HG03469 (cell line): ENCODE measurements at regions not wholly inside any gene's neighbourhood (a gene's known extent, or its start where the extent isn't known, plus 50 kb on each side); places are given as distances from the start of the nearest gene placed in this dataset.

ENCODE experiments used
- ATAC-seq: cut with Tn5 transposase; IDR thresholded peaks from one replicate; pipeline ENCODE4 v1.9.1; 2021; ENCODE audit warnings: mild to moderate bottlenecking, moderate library complexity, moderate number of reproducible peaks; ENCODE audit not compliant: unreplicated experiment

DNA sequence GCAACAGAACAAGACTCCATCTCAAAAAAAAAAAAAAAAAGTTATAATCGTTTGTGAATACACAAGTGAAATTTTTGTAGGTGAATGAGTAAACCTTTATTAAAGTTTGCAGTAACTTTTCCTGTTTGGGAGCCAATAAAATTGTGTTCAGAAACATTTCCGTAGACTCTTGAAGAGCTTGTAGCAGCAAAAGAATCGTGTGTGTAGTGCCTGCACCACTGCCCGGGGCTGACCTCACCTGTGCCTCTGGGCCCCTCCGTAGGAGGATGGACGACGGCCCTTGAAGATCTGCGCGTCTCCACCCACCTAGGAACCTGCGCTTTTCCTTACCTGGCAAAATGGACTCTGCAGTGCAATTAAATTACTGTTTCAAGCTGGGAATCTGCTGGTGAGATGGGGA is 366.0 kb downstream of the THBS2 start:
- no peak for ATAC-seq

GRCh38 chr6:168886964-168887363 is 366.7 kb downstream of the THBS2 start:
- no peak for ATAC-seq

DNA sequence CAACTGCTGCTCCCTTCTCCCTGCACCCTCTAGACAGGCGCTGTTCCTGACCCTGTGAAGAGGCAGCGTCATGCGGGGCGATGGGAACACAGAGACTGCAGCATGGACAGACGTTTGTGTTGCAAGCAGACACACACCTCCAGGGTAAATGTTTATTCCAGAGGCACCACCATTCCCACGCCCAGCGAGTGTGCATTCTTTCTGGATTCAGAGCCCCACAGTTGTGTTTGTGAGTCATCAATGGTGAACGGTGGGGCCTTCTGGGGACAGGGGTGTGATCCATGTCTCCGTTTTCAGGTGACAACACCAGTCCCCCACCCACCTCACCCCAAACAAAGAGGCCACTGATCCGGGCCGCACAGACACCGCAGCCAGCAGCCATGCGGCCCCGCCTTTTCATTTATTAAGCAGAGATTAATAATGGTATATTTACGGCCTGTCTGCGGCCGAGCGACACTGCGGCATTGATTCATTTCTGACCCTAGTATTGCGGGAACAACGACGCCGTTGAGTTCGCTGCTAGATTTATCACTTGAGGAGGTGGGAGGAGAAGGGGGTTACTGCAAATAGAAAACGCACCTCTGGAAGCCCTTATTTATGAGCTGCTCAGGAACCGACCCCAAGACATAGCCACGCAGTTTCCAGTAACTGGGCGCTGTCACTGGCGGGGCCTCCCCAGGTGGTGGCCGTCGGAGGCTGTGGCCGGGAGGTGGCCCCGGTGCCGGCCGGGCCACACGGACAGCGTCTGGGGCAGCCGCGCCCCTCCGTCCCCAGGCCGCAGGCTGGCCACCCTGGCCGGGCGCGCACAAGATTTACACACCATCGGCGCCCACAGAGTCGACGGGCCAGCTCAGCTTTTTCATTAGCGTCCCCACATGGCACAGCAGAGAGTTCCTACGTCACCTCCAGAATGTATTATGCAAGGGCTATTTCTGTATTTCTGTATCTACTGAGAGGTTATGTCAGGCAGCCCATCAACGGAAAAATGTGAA is 367.6 kb downstream of the THBS2 start:
- ATAC-seq, result no peak

DNA sequence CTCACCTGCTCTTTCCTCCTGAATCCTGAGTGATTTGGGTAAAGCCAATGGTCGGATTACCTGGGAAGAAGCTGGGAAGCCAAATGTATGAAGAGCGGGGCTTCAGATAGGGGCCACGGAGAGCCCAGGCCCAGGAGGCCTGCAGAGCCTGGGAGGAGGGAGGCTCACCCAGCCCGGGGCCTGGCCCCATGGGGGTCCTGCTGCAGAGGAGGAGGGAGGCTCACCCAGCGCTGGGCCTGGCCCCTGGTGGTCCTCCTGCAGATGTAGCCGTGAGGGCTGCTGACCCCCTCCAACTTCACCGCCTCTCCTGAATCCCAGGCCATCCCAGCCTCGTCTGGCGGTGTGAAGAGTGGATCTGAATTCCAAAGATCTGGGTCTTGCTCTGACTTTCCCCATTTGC is 368.4 kb downstream of the THBS2 start:
- no peak for ATAC-seq

- ATAC-seq, result no peak
Observed at GRCh38 chr6:168884646-168885086, 369.0 kb downstream of the THBS2 start.

- no peak for ATAC-seq
Observed at GRCh38 chr6:168884050-168884645, 369.5 kb downstream of the THBS2 start.

DNA sequence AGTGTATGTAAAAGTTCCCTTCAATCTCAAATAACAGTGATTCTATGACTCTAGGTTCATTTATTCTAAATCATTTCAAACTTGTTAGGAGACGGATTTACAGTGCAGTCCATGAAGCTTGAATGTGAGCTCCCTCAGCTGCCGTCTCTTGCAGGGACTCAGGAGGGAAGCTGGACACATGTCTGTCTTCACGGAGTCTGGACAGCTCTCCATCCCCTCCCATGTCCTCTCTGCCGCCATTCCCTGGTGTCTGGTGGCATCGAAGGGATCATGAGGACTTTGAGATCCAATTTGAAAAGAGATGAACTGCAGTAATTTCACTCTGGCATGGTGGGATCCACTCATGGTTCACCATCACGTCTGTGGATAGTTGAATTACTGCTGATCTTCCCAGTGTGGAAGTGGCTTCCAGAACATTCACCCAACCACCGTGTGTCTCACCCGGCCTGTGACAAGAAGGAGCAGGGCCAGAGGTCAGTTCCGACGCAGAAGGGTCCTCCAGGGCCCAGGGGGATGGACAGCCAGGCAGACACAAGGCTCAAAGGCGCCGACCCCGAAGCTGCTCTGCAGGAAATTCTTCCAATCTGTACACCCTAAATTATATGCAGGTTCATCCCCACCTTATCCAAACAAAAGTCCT is 370.1 kb downstream of the THBS2 start:
- no peak for ATAC-seq

GRCh38 chr6:168880271-168880670 is 373.4 kb downstream of the THBS2 start:
- ATAC-seq, result no peak

- ATAC-seq, result no peak
Observed at GRCh38 chr6:168877821-168878282, 375.8 kb downstream of the THBS2 start.

GRCh38 chr6:168876956-168877355 is 376.7 kb downstream of the THBS2 start:
- ATAC-seq, result no peak

GRCh38 chr6:168875811-168876576 is 377.7 kb downstream of the THBS2 start:
- no peak for ATAC-seq

DNA sequence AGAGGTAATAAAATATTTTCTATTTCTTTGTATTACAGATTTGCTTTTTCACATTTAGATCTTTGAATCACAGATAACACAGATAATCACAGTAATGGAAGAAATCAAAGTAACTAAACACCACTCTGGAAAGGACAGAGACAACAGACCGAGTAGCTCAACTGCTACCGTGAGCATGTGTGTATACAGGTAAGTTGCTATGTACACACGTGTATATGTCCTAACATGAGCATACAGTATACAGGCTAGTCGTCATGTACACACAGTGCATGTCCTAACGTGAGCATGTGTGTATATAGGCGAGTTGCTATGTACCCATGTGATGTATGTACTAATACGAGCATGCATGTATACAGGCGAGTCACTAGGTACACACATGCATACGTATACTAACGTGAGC is 379.0 kb downstream of the THBS2 start:
- ATAC-seq, result no peak

DNA sequence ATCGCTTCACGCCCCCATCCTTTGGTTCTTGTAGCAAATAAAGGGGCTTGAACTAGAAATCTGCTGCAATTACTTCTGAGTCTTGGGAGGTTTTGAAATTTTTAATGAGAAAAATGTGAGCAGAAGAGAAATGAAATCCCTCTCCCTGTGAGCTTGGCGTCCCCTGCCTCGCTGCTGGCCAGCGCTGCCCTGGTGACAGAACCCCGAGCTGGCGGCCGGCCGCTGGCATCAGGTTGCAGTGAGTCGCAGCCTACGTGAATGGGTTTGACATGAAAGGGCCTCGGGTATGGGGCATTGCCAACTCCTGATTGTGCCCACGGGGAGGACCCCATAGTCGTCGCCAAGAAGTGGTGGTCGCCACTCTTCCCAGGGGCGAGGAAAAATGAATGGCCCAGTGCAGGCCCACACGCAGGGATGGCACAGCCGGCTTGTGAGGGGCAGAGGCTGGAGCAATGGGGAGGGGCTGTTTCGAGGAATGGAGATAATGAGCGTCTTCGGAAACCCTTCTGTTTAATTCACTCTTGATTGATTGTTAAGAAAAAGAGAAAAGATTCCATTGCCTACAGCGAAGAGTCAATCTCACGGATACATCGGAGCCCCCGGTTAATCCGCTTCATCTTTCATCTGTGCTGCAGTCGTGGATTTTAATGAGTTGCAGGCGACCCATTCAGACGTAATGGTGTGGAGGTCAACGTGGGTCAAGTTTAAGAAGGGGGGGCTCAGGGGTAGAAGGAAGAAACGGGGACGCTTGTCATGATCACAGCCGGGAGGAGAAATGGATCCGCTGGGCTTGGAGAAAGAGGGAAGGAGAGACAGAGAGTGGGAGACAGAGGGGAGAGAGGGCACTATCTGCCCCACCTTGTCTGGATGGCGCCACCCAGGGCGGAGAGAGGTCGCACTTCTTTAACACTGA is 380.1 kb downstream of the THBS2 start:
- ATAC-seq, result no peak

- no peak for ATAC-seq
Observed at GRCh38 chr6:168871642-168872315, 381.9 kb downstream of the THBS2 start.

GRCh38 chr6:168870982-168871381 is 382.7 kb downstream of the THBS2 start:
- no peak for ATAC-seq

DNA sequence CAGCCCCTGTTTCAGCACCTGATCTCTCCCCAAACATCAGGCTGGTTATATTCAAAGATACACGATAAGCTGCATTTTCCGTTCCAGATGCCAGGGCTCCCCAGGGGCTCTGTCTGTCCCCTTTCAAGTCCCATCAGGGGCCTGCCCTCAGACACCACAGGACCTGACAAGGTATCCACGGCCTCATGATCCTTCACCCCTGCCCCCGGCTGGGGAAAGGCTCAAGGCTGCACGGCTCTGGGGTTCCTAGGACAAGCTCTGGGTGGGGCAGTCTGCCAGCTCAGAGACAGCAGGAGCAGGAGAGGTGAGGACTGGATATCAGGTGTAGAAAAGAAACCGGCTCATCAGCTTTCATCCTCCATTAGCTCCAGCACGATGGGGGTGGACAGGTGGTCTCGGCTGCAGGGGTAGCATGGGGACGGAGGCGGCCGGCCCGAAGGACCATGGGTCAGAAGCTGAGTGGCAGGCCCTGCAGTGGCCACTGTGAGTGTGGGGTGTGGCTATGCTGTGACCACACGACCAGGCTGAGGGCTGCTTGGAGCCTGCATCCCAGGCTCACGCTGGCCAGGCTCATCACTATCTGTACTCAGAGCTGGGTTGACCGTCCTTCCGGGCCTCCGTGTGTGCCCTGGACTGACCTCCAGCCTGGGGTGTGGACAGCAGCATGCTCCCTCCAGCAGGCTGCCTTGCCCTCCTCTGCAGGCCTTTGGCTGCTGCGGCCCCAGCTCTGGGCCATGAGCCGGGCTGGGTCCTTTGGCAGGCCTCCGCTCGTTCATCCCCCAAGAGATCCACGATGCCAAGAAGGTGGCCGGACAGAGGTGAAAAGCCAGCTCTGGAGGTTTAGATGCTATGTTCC is 386.2 kb downstream of the THBS2 start:
- ATAC-seq, result no peak

- no peak for ATAC-seq
Observed at GRCh38 chr6:168866534-168866933, 387.1 kb downstream of the THBS2 start.

- no peak for ATAC-seq
Observed at GRCh38 chr6:168865522-168865921, 388.1 kb downstream of the THBS2 start.
